H9 (cell line): ENCODE measurements at regions not wholly inside any gene's neighbourhood (a gene's known extent, or its start where the extent isn't known, plus 50 kb on each side); places are given as distances from the start of the nearest gene placed in this dataset.

Source experiments
- DNase-seq: peaks from one replicate; pipeline ENCODE4 v3.0.0-alpha.2; 2017
- H2AFZ ChIP-seq: one replicate; pipeline ENCODE4 v1.6.1; 2013; ENCODE audit warnings: mild to moderate bottlenecking, low read length, control low read depth, moderate library complexity
- H2AK5ac ChIP-seq: 2 replicates; pipeline ENCODE4 v1.6.1; 2013; ENCODE audit warnings: low read length, control low read depth, mixed read lengths; ENCODE audit not compliant: insufficient read length
- H2BK120ac ChIP-seq: one replicate; pipeline ENCODE4 v1.6.1; 2013; ENCODE audit warnings: low read depth, mild to moderate bottlenecking, low read length, control low read depth, inconsistent platforms; ENCODE audit not compliant: poor library complexity, severe bottlenecking
- H2BK12ac ChIP-seq: 2 replicates; pipeline ENCODE4 v1.6.1; 2013; ENCODE audit warnings: low read length, control low read depth, mixed read lengths, low read depth; ENCODE audit not compliant: insufficient read length
- H2BK15ac ChIP-seq: 2 replicates; pipeline ENCODE4 v1.6.1; 2013; ENCODE audit warnings: low read depth, low read length, control low read depth
- H2BK20ac ChIP-seq: one replicate; pipeline ENCODE4 v1.6.1; 2013; ENCODE audit warnings: low read depth, mild to moderate bottlenecking, low read length, control low read depth, inconsistent platforms; ENCODE audit not compliant: poor library complexity, severe bottlenecking
- H2BK5ac ChIP-seq: 2 replicates; pipeline ENCODE4 v1.6.1; 2013; ENCODE audit warnings: low read length, control low read depth, mixed read lengths; ENCODE audit not compliant: insufficient read length
- H3K14ac ChIP-seq: 2 replicates; pipeline ENCODE4 v1.6.1; 2013; ENCODE audit warnings: low read length, control low read depth; ENCODE audit not compliant: insufficient read depth
- H3K18ac ChIP-seq: 2 replicates; pipeline ENCODE4 v1.6.1; 2013; ENCODE audit warnings: low read depth, mild to moderate bottlenecking, mixed read lengths, low read length, control low read depth; ENCODE audit not compliant: insufficient read length
- H3K23ac ChIP-seq: 2 replicates; pipeline ENCODE4 v1.6.1; 2013; ENCODE audit warnings: low read length, control low read depth, mixed read lengths, low read depth; ENCODE audit not compliant: insufficient read length
- H3K23me2 ChIP-seq: 2 replicates; pipeline ENCODE4 v1.6.1; 2013; ENCODE audit warnings: low read depth, mild to moderate bottlenecking, mixed read lengths, low read length, control low read depth; ENCODE audit not compliant: insufficient read length, poor library complexity, severe bottlenecking
- H3K27ac ChIP-seq: 2 replicates; pipeline ENCODE4 v1.5.1; 2013; ENCODE audit warnings: low read length, control low read depth, mixed read lengths, low read depth; ENCODE audit not compliant: insufficient read length
- H3K27me3 ChIP-seq: 2 replicates; pipeline ENCODE4 v1.6.1; 2013; ENCODE audit warnings: low read length, control low read depth, inconsistent platforms; ENCODE audit not compliant: insufficient read depth
- H3K4ac ChIP-seq: 2 replicates; pipeline ENCODE4 v1.6.1; 2013; ENCODE audit warnings: low read depth, mild to moderate bottlenecking, control low read depth, inconsistent platforms, low read length, moderate library complexity
- H3K4me1 ChIP-seq: 2 replicates; pipeline ENCODE4 v1.6.1; 2013; ENCODE audit warnings: low read length, control low read depth, inconsistent platforms; ENCODE audit not compliant: insufficient read depth
- H3K4me2 ChIP-seq: 2 replicates; pipeline ENCODE4 v1.6.1; 2013; ENCODE audit warnings: low read length, control low read depth, mixed read lengths; ENCODE audit not compliant: insufficient read length, insufficient read depth
- H3K56ac ChIP-seq: 2 replicates; pipeline ENCODE4 v1.6.1; 2013; ENCODE audit warnings: low read depth, mild to moderate bottlenecking, mixed read lengths, low read length, control low read depth; ENCODE audit not compliant: insufficient read length
- H3K79me1 ChIP-seq: 2 replicates; pipeline ENCODE4 v1.6.1; 2013; ENCODE audit warnings: low read depth, mild to moderate bottlenecking, moderate library complexity, low read length, control low read depth, inconsistent platforms; ENCODE audit not compliant: insufficient read depth, poor library complexity, severe bottlenecking
- H3K79me2 ChIP-seq: 2 replicates; pipeline ENCODE4 v1.6.1; 2013; ENCODE audit warnings: low read length, control low read depth, inconsistent platforms; ENCODE audit not compliant: insufficient read depth
- H3K9ac ChIP-seq: 2 replicates; pipeline ENCODE4 v1.6.1; 2013; ENCODE audit warnings: low read length, control low read depth, mixed read lengths; ENCODE audit not compliant: insufficient read length; ENCODE audit errors: extremely low read depth
- H3K9me3 ChIP-seq: one replicate; pipeline ENCODE4 v1.6.1; 2013; ENCODE audit warnings: low read depth, low read length, inconsistent platforms; ENCODE audit not compliant: control insufficient read depth
- H3T11ph ChIP-seq: one replicate; pipeline ENCODE4 v1.6.1; 2013; ENCODE audit warnings: mild to moderate bottlenecking, low read length, control low read depth, inconsistent platforms
- H4K20me1 ChIP-seq: one replicate; pipeline ENCODE4 v1.6.1; 2013; ENCODE audit not compliant: control insufficient read depth, insufficient read length, insufficient read depth
- H4K5ac ChIP-seq: 2 replicates; pipeline ENCODE4 v1.6.1; 2013; ENCODE audit warnings: low read depth, mild to moderate bottlenecking, mixed read lengths, low read length, control low read depth; ENCODE audit not compliant: insufficient read length
- H4K8ac ChIP-seq: replicated peaks from 2 replicates; pipeline ENCODE4 v1.6.1; 2013; ENCODE audit warnings: low read length, control low read depth, mixed read lengths, low read depth; ENCODE audit not compliant: insufficient read length
- H4K91ac ChIP-seq: 2 replicates; pipeline ENCODE4 v1.6.1; 2013; ENCODE audit warnings: low read depth, mild to moderate bottlenecking, moderate library complexity, mixed read lengths, low read length, control low read depth; ENCODE audit not compliant: insufficient read length
- H3K27ac Mint-ChIP-seq, 3 experiments: 2 replicates in 2 of 3; 3 replicates in 1 of 3; pipeline ENCODE4 v1.8.0; 2020 to 2021; ENCODE audit warnings: mixed read lengths in 3 of 3, mild to moderate bottlenecking in 1 of 3, moderate library complexity in 1 of 3
- H3K27me3 Mint-ChIP-seq: 2 replicates; pipeline ENCODE4 v1.8.0; 2021; ENCODE audit warnings: low read depth, mild to moderate bottlenecking, moderate library complexity, mixed read lengths
- H3K36me3 Mint-ChIP-seq, 3 experiments: 2 replicates in 2 of 3; 3 replicates in 1 of 3; pipeline ENCODE4 v1.8.0; 2020 to 2021; ENCODE audit warnings: low read depth in 3 of 3, mixed read lengths in 3 of 3; ENCODE audit not compliant: insufficient read depth in 1 of 3
- H3K4me1 Mint-ChIP-seq, 2 experiments: 2 replicates each; pipeline ENCODE4 v1.8.0; 2020; ENCODE audit warnings: mixed read lengths in 2 of 2
- H3K4me3 Mint-ChIP-seq, 2 experiments: 2 replicates in 1 of 2; 3 replicates in 1 of 2; pipeline ENCODE4 v1.8.0; 2020 to 2021; ENCODE audit warnings: mild to moderate bottlenecking in 2 of 2, mixed read lengths in 2 of 2, moderate library complexity in 1 of 2
- H3K9me3 Mint-ChIP-seq, 2 experiments: 2 replicates in 1 of 2; 3 replicates in 1 of 2; pipeline ENCODE4 v1.8.0; 2020; ENCODE audit warnings: mild to moderate bottlenecking in 2 of 2, mixed read lengths in 2 of 2, moderate library complexity in 1 of 2
- WGBS: extraction: QIAGEN DNeasy Blood & Tissue Kit; methylation state at CpG from one replicate; pipeline ENCODE4 v1.1.7; 2013; ENCODE audit warnings: missing lambda C conversion rate, low lambda C conversion rate, mixed read lengths; ENCODE audit not compliant: insufficient read length; ENCODE audit errors: extremely low coverage; 5-methylcytosine and 5-hydroxymethylcytosine counted together
- TF ChIP-seq, protein P1 (sequence below): fragments of 200-600 bp; sonication (generic); conservative IDR thresholded peaks from 3 replicates; pipeline ENCODE4 v1.8.0; 2021; ENCODE audit warnings: antibody characterized with exemption, mild to moderate bottlenecking

DNA sequence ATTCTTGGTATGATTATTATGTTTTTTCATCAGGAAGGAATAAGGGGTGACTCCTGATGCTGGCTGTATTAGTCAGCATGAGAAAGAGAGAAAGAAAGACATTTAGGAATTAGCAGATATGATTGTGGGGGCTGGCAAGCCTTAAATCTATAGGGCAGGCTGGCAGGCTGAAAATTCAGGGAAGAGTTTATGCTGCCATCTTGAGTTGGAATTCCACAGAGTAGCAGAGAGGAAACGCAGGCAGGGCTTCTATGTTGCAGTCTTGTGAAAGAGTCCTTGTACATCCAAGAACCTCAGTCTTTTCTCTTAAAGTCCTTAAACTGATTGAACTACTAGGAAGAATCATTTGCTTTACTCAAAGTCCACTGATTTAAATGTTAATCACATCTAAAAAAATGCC is 262.7 kb upstream of the SLC10A2 start:
- Histone ChIP-seq H4K8ac (no peak overlapping the region), H2BK5ac (no peak overlapping the region), H3K56ac (no peak overlapping the region), H2AK5ac (no peak overlapping the region), H3K4ac (no peak overlapping the region), H3K4me2 (no peak overlapping the region), H3K79me1 (no peaks in the 10 kb centered on the region), H2BK20ac (no peak overlapping the region), H4K5ac (no peak overlapping the region), H4K20me1 (no peaks in the 10 kb centered on the region), H2BK120ac (no peak overlapping the region), H2AFZ (no peak overlapping the region), H3K27me3 (no peaks in the 10 kb centered on the region), H2BK15ac (no peak overlapping the region), H3K23me2 (no peaks in the 10 kb centered on the region), H3K27ac (no peak overlapping the region), H4K91ac (no peak overlapping the region), H3K18ac (no peak overlapping the region), H2BK12ac (no peak overlapping the region), H3K14ac (no peak overlapping the region), H3K9ac (no peak overlapping the region), H3K4me1 (no peaks in the 10 kb centered on the region), H3K9me3 (no peaks in the 10 kb centered on the region), H3T11ph (no peak overlapping the region), H3K23ac (no peak overlapping the region), H3K79me2 (no peaks in the 10 kb centered on the region)
- Mint-ChIP-seq H3K27ac (no peak overlapping the region), H3K9me3 (peaks cover 11 to 14% of the 10 kb centered on the region in 2 experiments), H3K27me3 (no peaks in the 10 kb centered on the region; the same call in 1 of the 2 replicates), H3K4me1 (peaks cover 25 to 27% of the 10 kb centered on the region in 2 experiments), H3K4me3 (no peak overlapping the region), H3K36me3 (peaks cover 3 to 21% (median 3%) of the 10 kb centered on the region in 3 experiments)
- TF ChIP-seq, protein P1, sequence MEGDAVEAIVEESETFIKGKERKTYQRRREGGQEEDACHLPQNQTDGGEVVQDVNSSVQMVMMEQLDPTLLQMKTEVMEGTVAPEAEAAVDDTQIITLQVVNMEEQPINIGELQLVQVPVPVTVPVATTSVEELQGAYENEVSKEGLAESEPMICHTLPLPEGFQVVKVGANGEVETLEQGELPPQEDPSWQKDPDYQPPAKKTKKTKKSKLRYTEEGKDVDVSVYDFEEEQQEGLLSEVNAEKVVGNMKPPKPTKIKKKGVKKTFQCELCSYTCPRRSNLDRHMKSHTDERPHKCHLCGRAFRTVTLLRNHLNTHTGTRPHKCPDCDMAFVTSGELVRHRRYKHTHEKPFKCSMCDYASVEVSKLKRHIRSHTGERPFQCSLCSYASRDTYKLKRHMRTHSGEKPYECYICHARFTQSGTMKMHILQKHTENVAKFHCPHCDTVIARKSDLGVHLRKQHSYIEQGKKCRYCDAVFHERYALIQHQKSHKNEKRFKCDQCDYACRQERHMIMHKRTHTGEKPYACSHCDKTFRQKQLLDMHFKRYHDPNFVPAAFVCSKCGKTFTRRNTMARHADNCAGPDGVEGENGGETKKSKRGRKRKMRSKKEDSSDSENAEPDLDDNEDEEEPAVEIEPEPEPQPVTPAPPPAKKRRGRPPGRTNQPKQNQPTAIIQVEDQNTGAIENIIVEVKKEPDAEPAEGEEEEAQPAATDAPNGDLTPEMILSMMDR: no peak
- no CpG with 5 or more reads among the region's 1 CpG for WGBS
- no peak for DNase-seq
